ENCODE measurements at regions not wholly inside any gene's neighbourhood (a gene's known extent, or its start where the extent isn't known, plus 50 kb on each side); places are given as distances from the start of the nearest gene placed in this dataset.

DNA sequence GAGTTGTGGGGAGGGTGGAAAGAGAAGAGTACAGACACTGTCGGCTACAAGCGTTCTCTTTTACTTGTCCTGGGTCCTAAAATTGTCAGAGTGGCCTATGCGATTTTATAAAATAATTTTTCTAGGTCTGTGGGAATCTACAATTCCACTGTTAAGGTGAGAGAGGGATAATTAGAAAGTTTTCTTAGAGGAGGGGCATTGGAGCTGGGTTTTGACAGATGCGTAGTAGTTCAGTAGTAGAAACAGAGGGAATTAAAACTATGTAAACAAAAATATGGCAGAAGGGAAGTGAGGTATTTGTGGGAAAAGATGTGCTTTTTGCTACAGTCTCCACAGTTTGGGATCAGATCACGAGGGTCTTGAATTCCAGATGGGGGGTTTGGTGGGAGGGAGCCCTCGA lies 129.1 kb upstream of the SHB start:
- DNase-seq (ENCODE audit: low spot score) (no peak), ATAC-seq (no peak)
- Histone ChIP-seq H3K36me3 (ENCODE audit: insufficient read depth) (no peaks in the 10 kb centered on the region), H3K4me1 (ENCODE audit: insufficient read depth) (peaks cover 9% of the 10 kb centered on the region), H3F3A (replicated peaks; ENCODE audit: low read depth) (no peaks in the 10 kb centered on the region), H2AFZ (no peak overlapping the region), H3K4me2 (no peak overlapping the region), H3K27me3 (ENCODE audit: insufficient read depth) (no peaks in the 10 kb centered on the region; the same call in 1 of the 2 replicates), H3K4me3 (no peak overlapping the region), H4K20me1 (replicated peaks; ENCODE audit: insufficient read depth) (no peaks in the 10 kb centered on the region), H3K9me2 (ENCODE audit: insufficient read depth) (no peaks in the 10 kb centered on the region), H3K79me2 (replicated peaks; ENCODE audit: insufficient read depth) (no peaks in the 10 kb centered on the region), H3K27ac (ENCODE audit: low read depth) (no peak overlapping the region)
- peaks cover 7% of the 10 kb centered on the region for H3K27me3 Mint-ChIP-seq (ENCODE audit: insufficient read depth, low read depth, poor library complexity)
- H3K36me3 Mint-ChIP-seq (ENCODE audit: low read depth) = 0 out of 3 replicates have a peak, but pooled peaks cover 3% of the 10 kb centered on the region
- H3K4me3 Mint-ChIP-seq = no peak overlapping the region
- TF ChIP-seq JUNB (IDR thresholded peaks at IDR 0.05; ENCODE audit: unreplicated experiment) = no peak
- TF ChIP-seq, protein P1, sequence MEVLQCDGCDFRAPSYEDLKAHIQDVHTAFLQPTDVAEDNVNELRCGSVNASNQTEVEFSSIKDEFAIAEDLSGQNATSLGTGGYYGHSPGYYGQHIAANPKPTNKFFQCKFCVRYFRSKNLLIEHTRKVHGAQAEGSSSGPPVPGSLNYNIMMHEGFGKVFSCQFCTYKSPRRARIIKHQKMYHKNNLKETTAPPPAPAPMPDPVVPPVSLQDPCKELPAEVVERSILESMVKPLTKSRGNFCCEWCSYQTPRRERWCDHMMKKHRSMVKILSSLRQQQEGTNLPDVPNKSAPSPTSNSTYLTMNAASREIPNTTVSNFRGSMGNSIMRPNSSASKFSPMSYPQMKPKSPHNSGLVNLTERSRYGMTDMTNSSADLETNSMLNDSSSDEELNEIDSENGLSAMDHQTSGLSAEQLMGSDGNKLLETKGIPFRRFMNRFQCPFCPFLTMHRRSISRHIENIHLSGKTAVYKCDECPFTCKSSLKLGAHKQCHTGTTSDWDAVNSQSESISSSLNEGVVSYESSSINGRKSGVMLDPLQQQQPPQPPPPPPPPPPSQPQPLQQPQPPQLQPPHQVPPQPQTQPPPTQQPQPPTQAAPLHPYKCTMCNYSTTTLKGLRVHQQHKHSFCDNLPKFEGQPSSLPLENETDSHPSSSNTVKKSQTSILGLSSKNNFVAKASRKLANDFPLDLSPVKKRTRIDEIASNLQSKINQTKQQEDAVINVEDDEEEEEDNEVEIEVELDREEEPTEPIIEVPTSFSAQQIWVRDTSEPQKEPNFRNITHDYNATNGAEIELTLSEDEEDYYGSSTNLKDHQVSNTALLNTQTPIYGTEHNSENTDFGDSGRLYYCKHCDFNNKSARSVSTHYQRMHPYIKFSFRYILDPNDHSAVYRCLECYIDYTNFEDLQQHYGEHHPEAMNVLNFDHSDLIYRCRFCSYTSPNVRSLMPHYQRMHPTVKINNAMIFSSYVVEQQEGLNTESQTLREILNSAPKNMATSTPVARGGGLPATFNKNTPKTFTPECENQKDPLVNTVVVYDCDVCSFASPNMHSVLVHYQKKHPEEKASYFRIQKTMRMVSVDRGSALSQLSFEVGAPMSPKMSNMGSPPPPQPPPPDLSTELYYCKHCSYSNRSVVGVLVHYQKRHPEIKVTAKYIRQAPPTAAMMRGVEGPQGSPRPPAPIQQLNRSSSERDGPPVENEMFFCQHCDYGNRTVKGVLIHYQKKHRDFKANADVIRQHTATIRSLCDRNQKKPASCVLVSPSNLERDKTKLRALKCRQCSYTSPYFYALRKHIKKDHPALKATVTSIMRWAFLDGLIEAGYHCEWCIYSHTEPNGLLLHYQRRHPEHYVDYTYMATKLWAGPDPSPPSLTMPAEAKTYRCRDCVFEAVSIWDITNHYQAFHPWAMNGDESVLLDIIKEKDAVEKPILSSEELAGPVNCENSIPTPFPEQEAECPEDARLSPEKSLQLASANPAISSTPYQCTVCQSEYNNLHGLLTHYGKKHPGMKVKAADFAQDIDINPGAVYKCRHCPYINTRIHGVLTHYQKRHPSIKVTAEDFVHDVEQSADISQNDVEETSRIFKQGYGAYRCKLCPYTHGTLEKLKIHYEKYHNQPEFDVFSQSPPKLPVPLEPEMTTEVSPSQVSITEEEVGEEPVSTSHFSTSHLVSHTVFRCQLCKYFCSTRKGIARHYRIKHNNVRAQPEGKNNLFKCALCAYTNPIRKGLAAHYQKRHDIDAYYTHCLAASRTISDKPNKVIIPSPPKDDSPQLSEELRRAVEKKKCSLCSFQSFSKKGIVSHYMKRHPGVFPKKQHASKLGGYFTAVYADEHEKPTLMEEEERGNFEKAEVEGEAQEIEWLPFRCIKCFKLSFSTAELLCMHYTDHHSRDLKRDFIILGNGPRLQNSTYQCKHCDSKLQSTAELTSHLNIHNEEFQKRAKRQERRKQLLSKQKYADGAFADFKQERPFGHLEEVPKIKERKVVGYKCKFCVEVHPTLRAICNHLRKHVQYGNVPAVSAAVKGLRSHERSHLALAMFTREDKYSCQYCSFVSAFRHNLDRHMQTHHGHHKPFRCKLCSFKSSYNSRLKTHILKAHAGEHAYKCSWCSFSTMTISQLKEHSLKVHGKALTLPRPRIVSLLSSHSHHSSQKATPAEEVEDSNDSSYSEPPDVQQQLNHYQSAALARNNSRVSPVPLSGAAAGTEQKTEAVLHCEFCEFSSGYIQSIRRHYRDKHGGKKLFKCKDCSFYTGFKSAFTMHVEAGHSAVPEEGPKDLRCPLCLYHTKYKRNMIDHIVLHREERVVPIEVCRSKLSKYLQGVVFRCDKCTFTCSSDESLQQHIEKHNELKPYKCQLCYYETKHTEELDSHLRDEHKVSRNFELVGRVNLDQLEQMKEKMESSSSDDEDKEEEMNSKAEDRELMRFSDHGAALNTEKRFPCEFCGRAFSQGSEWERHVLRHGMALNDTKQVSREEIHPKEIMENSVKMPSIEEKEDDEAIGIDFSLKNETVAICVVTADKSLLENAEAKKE (CRISPR knock-in tag; IDR thresholded peaks at IDR 0.05) = no peak
- TF ChIP-seq ZNF331 (CRISPR knock-in tag; IDR thresholded peaks at IDR 0.05; ENCODE audit: low read depth) = no peak
- TF ChIP-seq POLR2AphosphoS5 (IDR thresholded peaks at IDR 0.05; ENCODE audit: low read depth) = no peak
- no peak for TF ChIP-seq EZH2phosphoT487 (IDR thresholded peaks at IDR 0.05; ENCODE audit: unreplicated experiment)
- no peak for TF ChIP-seq EZH2 (IDR thresholded peaks at IDR 0.05; ENCODE audit: low read depth, unreplicated experiment)
- no peak overlapping the region for H3K27ac Mint-ChIP-seq
- H3K9me3 Mint-ChIP-seq = peaks cover 8% of the 10 kb centered on the region; the same call in 2 of the 3 replicates
- peaks cover 13% of the 10 kb centered on the region for H3K4me1 Mint-ChIP-seq

DNA sequence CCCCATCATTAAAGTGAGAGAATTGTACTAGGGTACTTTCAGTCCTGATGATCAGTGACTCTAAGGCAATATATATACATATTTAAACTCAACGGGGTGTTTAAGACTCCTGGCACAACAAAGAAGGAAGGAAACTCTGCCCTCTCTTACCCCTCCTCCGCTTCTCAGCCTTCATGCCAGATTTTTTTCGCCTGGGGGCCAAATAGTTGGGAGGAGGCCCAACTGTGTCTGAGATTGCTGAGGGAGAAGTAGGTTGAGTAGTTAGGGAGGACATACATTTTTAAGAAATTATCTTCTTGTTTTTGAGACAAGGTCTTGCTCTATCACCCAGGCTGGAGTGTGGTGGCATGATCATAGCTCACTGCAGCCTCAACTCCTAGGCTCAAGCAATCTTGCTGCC lies 127.7 kb upstream of the SHB start:
- Mint-ChIP-seq H3K9me3 (peaks cover 4% of the 10 kb centered on the region; the same call in 2 of the 3 replicates), H3K36me3 (ENCODE audit: low read depth) (0 out of 3 replicates have a peak, but pooled peaks cover 3% of the 10 kb centered on the region), H3K27ac (no peak overlapping the region), H3K4me3 (no peak overlapping the region), H3K4me1 (peaks cover 5% of the 10 kb centered on the region), H3K27me3 (ENCODE audit: insufficient read depth, low read depth, poor library complexity) (peaks cover 7% of the 10 kb centered on the region)
- no peaks in the 10 kb centered on the region for H4K20me1 ChIP-seq (replicated peaks; ENCODE audit: insufficient read depth)
- H3K27me3 ChIP-seq (ENCODE audit: insufficient read depth) = no peaks in the 10 kb centered on the region; the same call in 1 of the 2 replicates
- DNase-seq (ENCODE audit: low spot score) = no peak
- H3K27ac ChIP-seq (ENCODE audit: low read depth) = no peak overlapping the region
- ATAC-seq = no peak
- H3K9me2 ChIP-seq (ENCODE audit: insufficient read depth) = no peaks in the 10 kb centered on the region
- no peak overlapping the region for H2AFZ ChIP-seq
- no peaks in the 10 kb centered on the region for H3F3A ChIP-seq (replicated peaks; ENCODE audit: low read depth)
- no peak overlapping the region for H3K4me2 ChIP-seq
- H3K4me1 ChIP-seq (ENCODE audit: insufficient read depth) = no peaks in the 10 kb centered on the region
- no peaks in the 10 kb centered on the region for H3K79me2 ChIP-seq (replicated peaks; ENCODE audit: insufficient read depth)
- H3K36me3 ChIP-seq (ENCODE audit: insufficient read depth) = no peaks in the 10 kb centered on the region
- H3K4me3 ChIP-seq = no peak overlapping the region
- TF ChIP-seq NANOG (IDR thresholded peaks at IDR 0.05; ENCODE audit: borderline replicate concordance) = no peak
- no peak for TF ChIP-seq STAT1 (IDR thresholded peaks at IDR 0.05; ENCODE audit: unreplicated experiment)
- no peak for TF ChIP-seq EZH2phosphoT487 (IDR thresholded peaks at IDR 0.05; ENCODE audit: unreplicated experiment)
- no peak for TF ChIP-seq ZNF331 (CRISPR knock-in tag; IDR thresholded peaks at IDR 0.05; ENCODE audit: low read depth)
- no peak for TF ChIP-seq EZH2 (IDR thresholded peaks at IDR 0.05; ENCODE audit: low read depth, unreplicated experiment)
- TF ChIP-seq, protein P2, sequence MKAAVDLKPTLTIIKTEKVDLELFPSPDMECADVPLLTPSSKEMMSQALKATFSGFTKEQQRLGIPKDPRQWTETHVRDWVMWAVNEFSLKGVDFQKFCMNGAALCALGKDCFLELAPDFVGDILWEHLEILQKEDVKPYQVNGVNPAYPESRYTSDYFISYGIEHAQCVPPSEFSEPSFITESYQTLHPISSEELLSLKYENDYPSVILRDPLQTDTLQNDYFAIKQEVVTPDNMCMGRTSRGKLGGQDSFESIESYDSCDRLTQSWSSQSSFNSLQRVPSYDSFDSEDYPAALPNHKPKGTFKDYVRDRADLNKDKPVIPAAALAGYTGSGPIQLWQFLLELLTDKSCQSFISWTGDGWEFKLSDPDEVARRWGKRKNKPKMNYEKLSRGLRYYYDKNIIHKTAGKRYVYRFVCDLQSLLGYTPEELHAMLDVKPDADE (IDR thresholded peaks at IDR 0.05) = no peak
- no peak for TF ChIP-seq JUNB (IDR thresholded peaks at IDR 0.05; ENCODE audit: unreplicated experiment)
- TF ChIP-seq, protein P3, sequence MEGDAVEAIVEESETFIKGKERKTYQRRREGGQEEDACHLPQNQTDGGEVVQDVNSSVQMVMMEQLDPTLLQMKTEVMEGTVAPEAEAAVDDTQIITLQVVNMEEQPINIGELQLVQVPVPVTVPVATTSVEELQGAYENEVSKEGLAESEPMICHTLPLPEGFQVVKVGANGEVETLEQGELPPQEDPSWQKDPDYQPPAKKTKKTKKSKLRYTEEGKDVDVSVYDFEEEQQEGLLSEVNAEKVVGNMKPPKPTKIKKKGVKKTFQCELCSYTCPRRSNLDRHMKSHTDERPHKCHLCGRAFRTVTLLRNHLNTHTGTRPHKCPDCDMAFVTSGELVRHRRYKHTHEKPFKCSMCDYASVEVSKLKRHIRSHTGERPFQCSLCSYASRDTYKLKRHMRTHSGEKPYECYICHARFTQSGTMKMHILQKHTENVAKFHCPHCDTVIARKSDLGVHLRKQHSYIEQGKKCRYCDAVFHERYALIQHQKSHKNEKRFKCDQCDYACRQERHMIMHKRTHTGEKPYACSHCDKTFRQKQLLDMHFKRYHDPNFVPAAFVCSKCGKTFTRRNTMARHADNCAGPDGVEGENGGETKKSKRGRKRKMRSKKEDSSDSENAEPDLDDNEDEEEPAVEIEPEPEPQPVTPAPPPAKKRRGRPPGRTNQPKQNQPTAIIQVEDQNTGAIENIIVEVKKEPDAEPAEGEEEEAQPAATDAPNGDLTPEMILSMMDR (conservative IDR thresholded peaks at IDR 0.05; ENCODE audit: low read depth in 2 of 2) = no peak

Measured in GM23338 (cell line).